CD4-positive, alpha-beta T cell treated with Interleukin-6 for 4 hours (primary cell): ENCODE measurements at regions not wholly inside any gene's neighbourhood (a gene's known extent, or its start where the extent isn't known, plus 50 kb on each side); places are given as distances from the start of the nearest gene placed in this dataset.
"Not testable (repeated sequence)": the region's sequence is repeated elsewhere in the genome, so short reads cannot be mapped to it uniquely, and the experiment has no call there.

Experiments used
- DNase-seq: peaks from one replicate; pipeline ENCODE4 v3.0.0-alpha.2; 2020; ENCODE audit warnings: mixed read lengths

DNA sequence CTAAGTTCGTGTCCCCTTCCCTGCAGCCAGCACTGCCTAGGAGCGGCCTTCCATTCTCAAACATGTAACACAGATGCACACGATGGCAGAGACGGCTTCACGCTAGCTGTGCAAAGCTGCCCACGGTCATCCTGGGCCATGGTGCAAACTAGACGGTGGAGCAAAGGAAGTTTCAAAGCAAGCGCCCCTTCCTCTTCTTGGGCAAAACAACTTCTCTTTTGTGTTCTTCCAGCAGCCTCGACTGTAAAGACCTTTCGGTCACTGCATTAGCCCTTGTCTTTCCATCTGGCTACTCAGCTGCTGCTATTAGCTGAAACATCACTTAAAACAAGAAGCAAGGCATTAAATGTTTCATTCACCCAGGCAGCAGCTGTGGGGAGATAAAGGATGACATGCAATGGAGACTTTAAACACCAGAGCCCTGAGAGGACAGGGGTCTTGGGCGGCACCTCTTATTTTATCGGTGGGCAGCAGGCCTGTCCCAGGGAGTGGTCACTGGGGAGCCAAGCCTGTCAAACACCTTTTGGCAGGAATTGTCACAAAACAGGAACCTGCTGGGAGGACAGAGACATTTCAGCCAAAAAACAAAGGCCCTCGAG is 214.8 kb downstream of the KLF6 start:
- no peak for DNase-seq

DNA sequence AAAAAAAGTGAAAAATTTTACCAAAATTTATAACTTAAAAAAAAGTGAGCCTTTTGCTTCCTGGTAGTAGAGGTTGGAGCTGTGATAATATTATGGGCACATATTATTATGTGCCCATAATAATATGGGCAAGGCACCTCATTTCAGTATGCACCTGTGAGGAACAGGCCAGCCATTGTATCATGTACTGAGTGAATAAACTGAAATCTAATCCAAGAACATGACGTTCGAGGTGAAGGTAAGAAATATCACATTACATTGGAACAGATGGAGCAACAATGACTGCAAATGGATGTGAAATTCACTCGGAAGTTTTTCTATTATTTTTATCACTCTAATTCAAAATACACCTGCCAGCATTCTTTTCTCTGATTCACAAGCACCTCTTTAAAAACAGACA is 216.0 kb downstream of the KLF6 start:
- DNase-seq, result no peak

DNA sequence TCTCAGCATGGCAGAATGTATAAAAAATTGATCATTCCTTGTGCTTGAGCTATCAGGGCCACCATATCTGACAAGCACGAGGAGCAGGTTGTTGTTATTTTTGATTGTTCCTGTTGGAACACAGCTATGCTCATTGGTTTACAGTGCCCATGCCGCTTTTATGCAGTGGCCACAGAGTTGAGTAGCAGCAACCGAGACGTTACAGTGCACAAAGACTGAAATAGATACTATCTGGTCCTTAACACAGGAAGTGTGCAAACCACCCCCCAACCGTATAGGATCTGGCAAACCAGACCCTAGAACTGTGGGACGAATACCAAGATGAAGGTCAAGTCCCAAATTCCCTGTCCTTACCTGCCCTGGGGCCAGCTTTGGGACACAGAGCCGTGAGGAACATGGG is 216.6 kb downstream of the KLF6 start:
- no peak for DNase-seq

DNA sequence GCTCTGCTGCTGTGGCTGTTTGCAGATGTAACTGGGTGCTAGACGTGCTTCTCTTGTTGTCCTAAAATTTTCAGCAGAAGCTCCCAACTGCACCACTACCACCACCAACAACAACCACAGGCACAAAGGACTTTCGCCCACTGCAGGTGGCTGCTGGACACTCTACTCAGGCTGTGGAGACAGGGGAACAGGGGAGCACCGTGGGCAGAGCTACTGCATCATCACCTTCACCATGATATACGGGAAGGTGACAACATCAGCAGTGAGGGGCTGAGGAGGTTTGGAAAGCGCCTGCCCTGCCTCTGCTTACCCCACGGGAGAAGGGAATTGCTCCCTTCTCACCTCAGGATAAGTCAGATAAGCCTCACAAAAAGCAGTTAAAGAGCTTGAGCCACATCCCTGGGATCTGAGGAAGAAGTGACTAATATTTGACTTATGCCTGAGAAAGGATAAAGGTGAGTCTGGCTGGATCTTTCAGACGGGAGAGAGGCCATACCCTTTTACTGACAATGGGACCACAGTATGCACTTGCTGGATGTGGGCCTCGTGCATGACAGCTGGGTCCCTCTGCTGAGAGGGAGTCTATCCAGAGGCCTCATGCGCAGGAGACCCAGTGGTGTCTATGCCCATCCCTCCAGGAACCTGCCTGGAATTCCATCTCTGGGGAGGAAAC is 217.6 kb downstream of the KLF6 start:
- DNase-seq, result no peak

DNA sequence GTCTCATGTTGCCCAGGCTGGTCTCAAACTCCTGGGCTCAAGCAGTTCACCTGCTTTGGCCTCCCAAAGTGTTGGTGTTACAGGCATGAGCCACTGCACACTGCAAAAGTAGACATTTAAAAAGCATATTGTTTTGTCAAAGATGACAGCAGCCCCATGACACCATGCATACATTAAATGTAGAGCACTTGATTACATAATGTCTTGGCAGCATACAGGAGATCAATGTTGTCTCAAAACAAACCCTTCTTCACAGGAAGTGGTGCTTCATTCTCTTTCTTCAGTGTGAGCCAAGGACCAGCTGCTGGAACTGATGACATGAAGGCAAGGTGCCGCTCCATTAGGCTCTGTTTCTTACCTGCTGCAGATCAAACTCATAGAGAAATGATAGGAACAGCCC is 218.4 kb downstream of the KLF6 start:
- no peak for DNase-seq

DNA sequence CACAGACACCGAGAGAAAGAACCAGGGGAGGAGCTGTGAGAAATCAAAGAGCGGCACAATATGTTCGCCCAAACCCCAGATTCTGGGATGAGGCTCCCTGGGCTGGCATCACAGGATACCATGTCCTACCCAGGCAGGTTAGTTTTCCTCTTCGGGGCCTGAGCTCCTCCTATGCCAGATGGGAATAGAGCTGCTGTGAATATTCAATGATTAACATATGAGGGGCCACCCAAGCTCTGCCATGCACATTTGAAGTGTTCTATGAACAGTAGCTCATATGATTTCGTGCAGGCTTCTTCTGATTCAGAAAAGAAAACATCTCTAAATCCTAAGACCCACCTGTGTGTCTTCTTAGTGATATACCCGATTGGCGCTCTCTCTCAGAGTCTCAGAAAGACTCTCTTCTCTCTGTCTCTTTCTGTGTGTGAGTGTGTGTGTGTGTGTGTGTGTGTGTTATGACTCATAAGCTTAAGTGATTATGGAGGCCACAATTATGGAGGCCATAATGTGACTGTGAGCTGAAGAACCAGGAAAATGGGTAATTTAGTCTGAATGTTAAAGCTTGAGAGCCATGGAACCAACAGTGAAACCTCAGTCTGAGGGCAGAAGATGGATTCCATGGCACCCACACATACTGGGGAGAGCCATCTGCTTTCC is 220.5 kb downstream of the KLF6 start:
- no peak for DNase-seq

DNA sequence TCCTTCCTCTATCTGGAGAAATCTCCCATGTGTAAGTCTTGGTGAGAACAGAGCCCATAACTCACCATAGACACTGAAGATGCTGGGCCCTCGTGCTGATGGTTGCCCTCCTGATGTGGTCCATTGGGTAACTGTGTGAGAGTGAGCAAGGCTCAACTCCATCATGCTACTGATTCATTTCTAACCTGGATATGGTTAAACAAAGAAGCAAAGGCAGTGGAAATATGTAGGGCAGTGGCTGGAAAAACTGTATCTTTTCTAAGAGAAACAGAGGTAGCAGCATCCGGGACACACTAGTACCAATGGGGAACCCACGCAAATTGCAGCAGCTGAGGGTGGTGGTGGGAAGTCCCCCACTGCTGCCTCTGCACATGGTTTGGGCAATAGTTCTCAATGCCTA is 221.7 kb downstream of the KLF6 start:
- DNase-seq, result no peak

GRCh38 chr10:3560628-3561027 is 224.4 kb downstream of the KLF6 start:
- not testable (repeated sequence) for DNase-seq

DNA sequence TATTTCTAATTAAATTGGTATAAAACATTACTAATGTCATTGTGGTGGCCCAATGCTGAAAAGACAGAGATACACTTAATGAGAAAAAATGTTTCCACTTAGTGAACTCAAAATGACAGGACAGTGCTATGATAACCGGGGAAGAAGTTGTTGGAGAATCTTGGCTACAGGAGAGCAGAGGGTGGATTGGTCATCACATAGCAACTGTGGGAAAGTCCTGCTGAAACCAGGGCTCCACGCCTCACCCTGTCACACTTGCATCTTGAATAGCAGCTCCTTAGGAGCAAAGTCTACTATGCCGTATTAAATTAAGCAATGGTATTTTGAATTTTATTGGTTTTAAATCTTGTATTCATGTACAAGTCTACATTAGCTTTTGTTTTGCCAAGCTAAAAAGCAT is 225.5 kb downstream of the KLF6 start:
- DNase-seq, result no peak

GRCh38 chr10:3559011-3559410 is 226.0 kb downstream of the KLF6 start:
- DNase-seq, result no peak

DNA sequence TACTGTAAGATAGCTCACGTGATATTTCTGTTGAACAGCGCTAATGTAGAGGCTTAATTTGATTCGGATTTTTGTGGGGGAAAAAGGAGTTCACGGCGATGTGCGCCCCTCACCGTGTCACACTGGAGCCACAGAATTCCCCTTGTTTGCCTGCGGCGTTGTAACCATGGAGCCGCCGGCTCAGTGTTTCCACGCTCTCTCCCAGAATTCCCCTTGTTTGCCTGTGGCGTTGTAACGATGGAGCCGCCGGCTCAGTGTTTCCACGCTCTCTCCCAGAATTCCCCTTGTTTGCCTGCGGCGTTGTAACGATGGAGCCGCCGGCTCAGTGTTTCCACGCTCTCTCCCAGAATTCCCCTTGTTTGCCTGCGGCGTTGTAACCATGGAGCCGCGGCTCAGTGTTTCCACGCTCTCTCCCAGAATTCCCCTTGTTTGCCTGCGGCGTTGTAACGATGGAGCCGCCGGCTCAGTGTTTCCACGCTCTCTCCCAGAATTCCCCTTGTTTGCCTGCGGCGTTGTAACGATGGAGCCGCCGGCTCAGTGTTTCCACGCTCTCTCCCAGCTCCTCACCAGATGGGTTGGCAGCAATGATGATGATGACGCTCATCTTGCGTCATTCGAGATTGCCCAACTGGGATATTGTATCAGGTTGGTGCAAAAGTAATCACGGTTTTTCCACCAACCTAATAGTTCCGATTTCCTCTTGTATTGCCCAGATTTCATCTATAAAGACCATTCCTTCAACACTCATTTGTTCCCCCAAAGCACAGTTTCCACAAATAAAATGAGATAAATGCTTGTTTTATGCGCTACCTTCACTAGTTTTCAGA is 228.6 kb downstream of the KLF6 start:
- not testable (repeated sequence) for DNase-seq

DNA sequence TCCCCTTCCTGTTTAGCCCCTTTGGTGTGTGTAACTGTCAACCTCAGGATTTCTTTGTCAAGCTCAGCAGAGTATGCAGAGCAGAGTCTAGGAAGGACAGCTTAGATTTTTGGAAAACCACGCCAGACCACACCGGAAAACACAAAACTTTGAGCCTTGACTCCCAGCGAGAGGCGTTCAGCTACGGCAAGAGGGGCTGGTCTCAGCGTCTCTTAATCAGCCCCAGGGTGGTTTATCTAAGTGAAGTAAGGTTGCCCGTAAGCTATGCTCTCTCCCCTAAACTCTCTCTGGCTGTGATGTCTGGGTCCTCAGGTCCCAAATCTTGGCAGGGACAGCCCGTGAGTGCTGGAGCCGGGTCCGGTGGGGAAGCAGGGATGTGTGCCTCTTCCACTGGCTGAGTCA is 230.9 kb downstream of the KLF6 start:
- DNase-seq, result peak; percentile 8

DNA sequence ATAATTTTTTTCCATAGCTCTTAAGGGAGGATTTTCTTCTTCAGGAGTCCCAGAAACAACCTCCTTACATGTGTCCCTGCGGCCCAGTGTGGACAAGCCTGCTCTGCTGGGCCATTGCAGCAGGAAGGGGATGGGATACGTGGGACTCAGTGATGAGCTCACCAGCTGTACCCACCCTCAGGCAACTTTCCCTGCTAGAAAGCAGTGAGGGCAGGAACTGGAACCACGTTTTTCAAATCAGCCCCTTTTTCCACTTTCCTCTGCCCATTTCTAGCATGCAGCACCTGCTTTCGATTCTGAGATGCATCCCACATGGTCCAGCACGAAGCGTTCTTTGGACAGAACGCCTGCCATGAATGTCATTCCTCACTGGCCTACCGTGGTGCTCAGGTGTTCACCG is 232.7 kb downstream of the KLF6 start:
- no peak for DNase-seq

DNA sequence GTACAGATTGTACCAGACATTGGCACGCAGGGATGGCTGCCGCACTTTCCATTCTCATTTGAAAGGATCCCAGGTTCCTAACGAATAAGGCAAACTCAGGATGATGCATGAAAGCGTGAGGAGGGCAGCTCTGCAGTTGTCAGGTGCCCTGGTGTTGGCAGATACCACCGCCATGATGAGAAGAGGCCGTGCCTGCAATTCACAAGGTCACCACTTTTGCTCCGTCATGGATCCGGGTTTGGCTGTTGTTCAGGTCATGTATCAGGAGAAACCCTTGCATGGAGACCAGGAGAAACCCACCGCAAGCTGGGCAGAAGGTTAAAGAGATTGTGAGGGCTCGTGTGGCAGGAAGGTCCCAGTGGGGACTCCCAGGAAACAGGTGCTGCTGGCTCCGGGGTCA is 233.2 kb downstream of the KLF6 start:
- DNase-seq, result no peak

GRCh38 chr10:3549118-3549517 is 235.9 kb downstream of the KLF6 start:
- DNase-seq, result no peak

DNA sequence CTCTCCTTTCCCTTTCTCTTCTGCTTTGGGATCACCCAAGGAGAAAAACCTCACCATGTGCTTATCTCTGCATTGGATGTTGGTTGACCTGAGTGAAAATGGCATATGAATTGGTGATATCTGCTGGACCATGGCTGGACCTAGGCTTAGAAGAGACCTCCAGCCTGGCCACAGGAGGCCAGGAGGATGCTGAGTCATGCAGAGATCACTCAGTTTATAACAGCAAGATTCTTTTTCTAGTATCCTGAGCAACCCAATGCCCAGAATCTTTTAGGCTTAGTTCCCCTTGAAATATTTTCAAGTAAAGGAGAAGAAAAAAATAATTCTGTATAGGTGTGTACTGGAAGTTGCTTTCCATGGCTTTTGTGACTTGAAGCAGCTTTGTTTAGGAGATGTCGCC is 236.3 kb downstream of the KLF6 start:
- no peak for DNase-seq

- DNase-seq, result no peak
Measured at GRCh38 chr10:3548076-3548475, 236.9 kb downstream of the KLF6 start.

- DNase-seq, result no peak
Measured at GRCh38 chr10:3544561-3544960, 240.4 kb downstream of the KLF6 start.

- DNase-seq, result no peak
Measured at GRCh38 chr10:3542185-3542611, 242.8 kb downstream of the KLF6 start.

DNA sequence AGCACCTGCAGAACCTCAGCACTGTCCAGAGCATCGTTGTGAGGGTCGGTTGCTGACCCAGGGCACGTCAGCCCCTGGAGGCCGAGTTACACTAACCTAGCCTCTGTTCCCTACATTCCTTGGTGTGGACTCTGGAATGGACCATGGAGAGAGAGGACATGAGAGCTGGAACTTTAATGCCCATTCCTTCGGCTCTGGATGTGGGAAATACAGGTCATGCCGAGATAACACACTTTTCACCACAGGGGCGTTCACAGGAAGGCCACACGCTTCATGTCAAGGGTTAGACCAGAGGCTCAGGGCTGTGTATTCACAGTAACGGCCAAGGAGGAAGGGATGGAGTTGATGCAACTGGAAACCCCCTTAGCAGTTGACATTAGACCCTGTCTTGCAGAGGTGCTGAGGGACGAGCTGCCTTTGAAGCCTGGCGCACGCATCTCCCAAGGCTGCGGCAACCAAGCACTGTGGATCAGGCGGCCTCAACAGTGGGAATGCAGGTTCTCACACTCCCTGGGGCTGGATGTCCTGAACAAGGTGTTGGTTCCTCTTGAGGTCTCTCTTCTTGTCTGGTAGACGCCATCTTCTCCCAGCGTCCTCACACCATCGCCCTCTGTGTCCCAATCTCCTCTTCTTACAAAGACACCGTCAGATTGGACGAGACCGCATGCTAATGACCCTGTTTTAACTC is 245.2 kb downstream of the KLF6 start:
- no peak for DNase-seq

DNA sequence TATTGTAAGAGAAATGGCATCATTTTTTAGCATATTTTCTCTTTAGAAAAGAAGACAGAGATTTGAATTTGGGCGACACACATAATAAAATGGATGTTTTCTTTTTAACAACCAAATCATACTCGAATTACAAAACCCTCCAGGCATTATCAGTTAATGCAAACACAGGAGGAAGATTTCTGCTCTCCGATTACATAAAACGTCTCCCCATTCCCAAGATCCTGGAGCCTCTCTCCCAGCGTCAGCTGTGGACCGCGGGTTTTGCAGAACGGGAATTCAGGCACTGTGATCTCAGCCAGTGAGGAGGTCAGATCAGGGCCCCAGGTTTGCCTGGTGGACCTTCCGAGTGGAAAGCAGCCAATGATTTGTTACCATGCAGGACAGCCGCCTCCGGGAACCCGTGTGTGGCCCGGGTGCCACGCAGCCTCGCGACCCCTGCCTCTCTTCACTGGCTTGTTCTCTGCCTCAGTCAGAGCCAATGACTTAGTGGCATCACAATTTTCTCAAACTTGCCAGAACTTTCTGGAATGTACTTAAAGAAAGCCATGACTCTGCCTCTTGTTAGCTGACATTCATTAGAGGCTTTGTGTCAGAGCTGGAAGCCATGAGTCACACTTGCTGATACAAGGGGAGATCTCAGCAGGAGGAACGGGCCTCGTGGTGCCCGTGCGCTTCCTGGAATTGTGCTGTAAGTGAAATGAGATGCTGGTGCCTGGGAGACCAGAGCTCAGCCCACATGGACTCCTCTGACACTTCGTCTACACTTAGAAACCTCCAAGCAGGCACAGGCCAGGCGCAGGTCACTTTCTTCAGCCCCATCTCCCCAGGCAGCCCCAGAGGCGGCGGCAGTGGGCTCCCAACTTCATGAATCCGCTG is 246.1 kb downstream of the KLF6 start:
- no peak for DNase-seq

DNA sequence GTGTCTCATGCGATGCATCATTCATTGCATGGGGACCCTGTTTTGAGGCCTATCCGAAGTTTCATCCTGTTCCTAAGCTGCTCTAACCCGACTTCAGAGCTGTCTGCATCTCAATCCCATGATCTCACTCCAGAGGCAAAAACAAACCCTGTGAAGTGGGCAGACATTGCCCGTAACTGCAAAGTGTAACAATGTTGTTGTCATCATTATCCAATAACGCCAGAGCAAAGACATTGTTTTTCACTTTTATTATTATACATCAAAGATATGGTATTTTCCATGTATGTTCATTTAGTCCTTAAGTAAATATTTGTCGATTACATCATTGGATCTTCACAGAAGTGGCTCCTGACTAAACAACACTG is 246.7 kb downstream of the KLF6 start:
- DNase-seq, result no peak
